ENCODE measurements at regions not wholly inside any gene's neighbourhood (a gene's known extent, or its start where the extent isn't known, plus 50 kb on each side); places are given as distances from the start of the nearest gene placed in this dataset.

DNA sequence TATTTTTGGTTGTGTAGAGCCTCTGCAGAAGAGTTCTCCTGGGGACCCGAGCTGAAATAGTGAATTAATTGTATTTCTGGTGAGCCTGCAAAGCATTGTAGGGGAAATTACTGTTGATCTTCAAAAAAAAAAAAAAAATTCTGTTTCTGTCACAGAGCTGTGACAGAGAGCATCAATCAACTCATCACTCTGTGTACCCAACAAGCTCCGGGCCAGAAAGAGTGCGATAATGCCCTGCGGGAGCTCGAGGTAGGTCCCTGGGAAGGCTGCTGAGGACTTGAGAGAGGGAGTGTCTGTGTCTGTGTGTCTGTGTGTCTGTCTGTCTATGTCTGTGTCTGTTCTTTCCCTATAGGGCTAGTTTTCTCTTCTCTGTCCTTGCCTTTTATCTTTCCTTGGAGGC lies 294.4 kb upstream of the TPM1 start:
- Histone ChIP-seq H3K4me3 (ENCODE audit: control extremely low read depth in 1 of 5, extremely low read depth in 1 of 5, insufficient read depth in 1 of 5, low read depth in 2 of 5, low read length in 4 of 5) (no peak overlapping the region), H3K4me2 (replicated peaks; ENCODE audit: low read depth, low read length, poor library complexity, severe bottlenecking) (no peak overlapping the region), H3K9me3 (ENCODE audit: control extremely low read depth in 1 of 3, control insufficient read depth in 2 of 3, insufficient read depth in 1 of 3, low read length in 2 of 3) (no peaks in the 10 kb centered on the region), H3K4me1 (ENCODE audit: control insufficient read depth in 2 of 2, insufficient read depth in 2 of 2, low read length in 2 of 2) (no peaks in the 10 kb centered on the region), H4K20me1 (ENCODE audit: control insufficient read depth, insufficient read depth, low read length, poor library complexity, severe bottlenecking) (no peaks in the 10 kb centered on the region), H3K9ac (ENCODE audit: low read length) (no peak overlapping the region), H3K27ac (ENCODE audit: low read length in 2 of 2) (no peak overlapping the region), H3K27me3 (replicated peaks in 1 of 4; ENCODE audit: control extremely low read depth in 1 of 4, control insufficient read depth in 3 of 4, insufficient read depth in 4 of 4, low read length in 3 of 4) (no peaks in the 10 kb centered on the region), H3K36me3 (replicated peaks in 1 of 2; ENCODE audit: control extremely low read depth in 1 of 2, control insufficient read depth in 1 of 2, extremely low read depth in 1 of 2, insufficient read depth in 2 of 2, low read length in 1 of 2) (no peaks in the 10 kb centered on the region), H2AFZ (ENCODE audit: insufficient read depth, low read depth, low read length, poor library complexity, severe bottlenecking) (no peak overlapping the region), H3K79me2 (ENCODE audit: control insufficient read depth, insufficient read depth, low read length) (no peaks in the 10 kb centered on the region)
- Mint-ChIP-seq H3K27me3 (peaks cover 3% of the 10 kb centered on the region), H3K4me1 (no peaks in the 10 kb centered on the region), H3K9me3 (ENCODE audit: insufficient read depth) (no peaks in the 10 kb centered on the region), H3K4me3 (no peak overlapping the region), H3K27ac (no peak overlapping the region)
- intact Hi-C loops (cut with micrococcal nuclease): no loop called here
- ATAC-seq (ENCODE audit: low read depth) (no peak), DNase-seq (no peak)
- no peak for TF ChIP-seq EZH2 (IDR thresholded peaks at IDR 0.05; ENCODE audit: borderline replicate concordance, insufficient read depth, low read depth, low read length, poor library complexity, severe bottlenecking)
- TF ChIP-seq, protein P1, sequence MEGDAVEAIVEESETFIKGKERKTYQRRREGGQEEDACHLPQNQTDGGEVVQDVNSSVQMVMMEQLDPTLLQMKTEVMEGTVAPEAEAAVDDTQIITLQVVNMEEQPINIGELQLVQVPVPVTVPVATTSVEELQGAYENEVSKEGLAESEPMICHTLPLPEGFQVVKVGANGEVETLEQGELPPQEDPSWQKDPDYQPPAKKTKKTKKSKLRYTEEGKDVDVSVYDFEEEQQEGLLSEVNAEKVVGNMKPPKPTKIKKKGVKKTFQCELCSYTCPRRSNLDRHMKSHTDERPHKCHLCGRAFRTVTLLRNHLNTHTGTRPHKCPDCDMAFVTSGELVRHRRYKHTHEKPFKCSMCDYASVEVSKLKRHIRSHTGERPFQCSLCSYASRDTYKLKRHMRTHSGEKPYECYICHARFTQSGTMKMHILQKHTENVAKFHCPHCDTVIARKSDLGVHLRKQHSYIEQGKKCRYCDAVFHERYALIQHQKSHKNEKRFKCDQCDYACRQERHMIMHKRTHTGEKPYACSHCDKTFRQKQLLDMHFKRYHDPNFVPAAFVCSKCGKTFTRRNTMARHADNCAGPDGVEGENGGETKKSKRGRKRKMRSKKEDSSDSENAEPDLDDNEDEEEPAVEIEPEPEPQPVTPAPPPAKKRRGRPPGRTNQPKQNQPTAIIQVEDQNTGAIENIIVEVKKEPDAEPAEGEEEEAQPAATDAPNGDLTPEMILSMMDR (IDR thresholded peaks at IDR 0.05): no peak
- 92% methylated on average over 2 of the region's 5 CpGs for WGBS (ENCODE audit: insufficient coverage)
- ChIA-PET POLR2A (no interaction called here), CTCF (interaction anchor here (0.6 to 7.1 kb wide), 3 partner anchors 8 to 14 kb away, joined by 3 to 42 read pairs (median 3); no protein-coding TSS in a partner anchor)

DNA sequence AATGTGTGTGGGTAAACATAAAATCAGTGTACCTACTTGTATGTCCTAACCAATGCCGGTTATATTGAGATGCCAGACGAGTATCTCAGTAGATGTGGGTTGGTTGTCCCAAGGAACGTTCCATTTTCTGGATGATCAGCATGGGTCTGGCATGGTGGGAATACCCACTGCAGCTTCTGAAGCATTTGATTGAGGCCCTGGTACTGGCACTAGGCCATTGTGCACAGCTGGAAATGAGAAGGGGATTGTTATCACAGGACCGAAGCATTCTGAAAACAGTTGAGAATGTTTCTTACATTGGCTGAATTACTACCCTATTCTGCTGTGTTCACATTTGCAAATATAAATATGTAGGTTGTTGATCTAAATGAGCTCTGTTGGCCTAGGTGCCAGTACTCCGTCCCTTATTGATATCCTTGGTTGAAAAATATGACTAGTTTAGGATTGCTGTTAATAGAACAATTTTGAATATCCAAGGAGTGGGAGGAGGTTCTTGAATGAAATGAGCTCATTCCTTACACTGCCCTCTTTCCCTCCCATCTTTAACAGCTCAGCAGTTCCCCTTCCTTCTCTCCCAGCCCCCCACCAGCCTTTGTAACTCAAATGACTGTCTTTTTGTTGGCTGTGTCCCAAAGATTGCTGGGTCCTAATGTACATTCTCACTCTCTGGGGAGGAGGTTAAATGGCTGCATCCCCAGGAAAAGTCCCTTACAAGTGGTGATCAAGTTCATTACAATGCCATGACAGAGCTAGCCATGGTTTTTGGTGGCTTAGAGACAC lies 293.3 kb upstream of the TPM1 start:
- Mint-ChIP-seq H3K4me3 (no peak overlapping the region), H3K4me1 (no peaks in the 10 kb centered on the region), H3K27ac (no peak overlapping the region), H3K9me3 (ENCODE audit: insufficient read depth) (no peaks in the 10 kb centered on the region), H3K27me3 (peaks cover 8% of the 10 kb centered on the region)
- ChIA-PET CTCF (no interaction called here), POLR2A (no interaction called here)
- no peak for DNase-seq
- Histone ChIP-seq H3K36me3 (replicated peaks in 1 of 2; ENCODE audit: control extremely low read depth in 1 of 2, control insufficient read depth in 1 of 2, extremely low read depth in 1 of 2, insufficient read depth in 2 of 2, low read length in 1 of 2) (no peaks in the 10 kb centered on the region), H3K27ac (ENCODE audit: low read length in 2 of 2) (no peak overlapping the region), H3K79me2 (ENCODE audit: control insufficient read depth, insufficient read depth, low read length) (no peaks in the 10 kb centered on the region), H2AFZ (ENCODE audit: insufficient read depth, low read depth, low read length, poor library complexity, severe bottlenecking) (no peak overlapping the region), H3K4me2 (replicated peaks; ENCODE audit: low read depth, low read length, poor library complexity, severe bottlenecking) (no peak overlapping the region), H4K20me1 (ENCODE audit: control insufficient read depth, insufficient read depth, low read length, poor library complexity, severe bottlenecking) (no peaks in the 10 kb centered on the region), H3K9ac (ENCODE audit: low read length) (no peak overlapping the region), H3K27me3 (replicated peaks in 1 of 4; ENCODE audit: control extremely low read depth in 1 of 4, control insufficient read depth in 3 of 4, insufficient read depth in 4 of 4, low read length in 3 of 4) (no peaks in the 10 kb centered on the region), H3K4me1 (ENCODE audit: control insufficient read depth in 2 of 2, insufficient read depth in 2 of 2, low read length in 2 of 2) (no peaks in the 10 kb centered on the region), H3K4me3 (ENCODE audit: control extremely low read depth in 1 of 5, extremely low read depth in 1 of 5, insufficient read depth in 1 of 5, low read depth in 2 of 5, low read length in 4 of 5) (no peak overlapping the region), H3K9me3 (ENCODE audit: control extremely low read depth in 1 of 3, control insufficient read depth in 2 of 3, insufficient read depth in 1 of 3, low read length in 2 of 3) (no peaks in the 10 kb centered on the region)
- WGBS (ENCODE audit: insufficient coverage): 94% methylated on average over 3 of the region's 5 CpGs
- no peak for ATAC-seq (ENCODE audit: low read depth)
- intact Hi-C loops (cut with micrococcal nuclease): no loop called here
- TF ChIP-seq, protein P1 (IDR thresholded peaks at IDR 0.05): no peak
- TF ChIP-seq EZH2 (IDR thresholded peaks at IDR 0.05; ENCODE audit: borderline replicate concordance, insufficient read depth, low read depth, low read length, poor library complexity, severe bottlenecking): no peak

Measured in B cell (primary cell).